ENCODE measurements at regions not wholly inside any gene's neighbourhood (a gene's known extent, or its start where the extent isn't known, plus 50 kb on each side); places are given as distances from the start of the nearest gene placed in this dataset.
A peak's percentile ranks its signal among the peaks of the same experiment; 100 is the strongest.

DNA sequence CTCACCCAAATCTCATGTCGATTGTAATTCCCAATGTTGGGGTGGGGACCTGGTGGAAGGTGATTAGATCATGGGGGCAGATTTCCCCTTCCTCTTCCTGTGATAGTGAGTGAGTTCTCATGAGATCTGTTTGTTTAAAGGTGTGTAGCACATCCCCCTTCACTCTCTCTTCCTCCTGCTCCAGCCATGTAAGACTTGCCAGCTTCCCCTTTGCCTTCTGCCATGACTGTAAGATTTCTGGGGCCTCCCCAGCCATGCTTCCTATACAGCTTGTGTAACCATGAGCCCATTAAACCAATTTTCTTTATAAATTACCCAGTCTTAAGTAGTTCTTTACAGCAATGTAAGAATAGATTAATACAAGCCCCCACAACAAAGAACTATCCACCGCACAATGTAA, 109.9 kb upstream of the JAZF1 start:
- WGBS, 2 experiments (ENCODE audit: extremely low coverage in 1 of 2, insufficient coverage in 1 of 2, insufficient read length in 1 of 2, insufficient replicate concordance in 2 of 2, low coverage in 1 of 2, low lambda C conversion rate in 2 of 2, missing lambda C conversion rate in 1 of 2): 100% methylated on average over 2 of the region's 2 CpGs; no CpG with 5 or more reads in 1 of the 2 experiments
- Histone ChIP-seq H3K18ac (ENCODE audit: extremely low read depth, low read length) (peak overlapping the region; percentile 86), H3K23ac (ENCODE audit: insufficient read length) (no peak overlapping the region), H2BK12ac (ENCODE audit: low read depth, low read length) (peak overlapping the region; percentile 97), H2AFZ (ENCODE audit: low read length) (no peak overlapping the region), H3K4ac (replicated peaks; ENCODE audit: insufficient read length, low read depth, low read length) (no peak overlapping the region), H3K27me3 (replicated peaks in 1 of 4; ENCODE audit: control insufficient read depth in 3 of 4, extremely low read depth in 1 of 4, insufficient read depth in 3 of 4, low read length in 3 of 4) (no peaks in the 10 kb centered on the region), H3K9ac (replicated peaks in 1 of 4; ENCODE audit: extremely low read depth in 1 of 4, low read depth in 3 of 4, low read length in 3 of 4) (no peak overlapping the region), H4K91ac (replicated peaks; ENCODE audit: insufficient read length, low read length) (peak overlapping the region; percentile 84), H3K79me2 (ENCODE audit: control insufficient read depth in 1 of 2, insufficient read depth in 2 of 2, low read length in 2 of 2) (no peaks in the 10 kb centered on the region), H4K8ac (ENCODE audit: extremely low read depth, insufficient read depth, low read length) (no peak overlapping the region), H3K4me1 (replicated peaks in 1 of 4; ENCODE audit: control insufficient read depth in 3 of 4, insufficient read depth in 4 of 4, low read length in 3 of 4) (peaks cover 0 to 30% (median 20%) of the 10 kb centered on the region in 4 experiments; a peak in 5 of 7 replicates), H2BK5ac (ENCODE audit: low read depth, low read length) (peak overlapping the region; percentile 83), H3K14ac (ENCODE audit: insufficient read length) (no peak overlapping the region), H3K4me2 (ENCODE audit: insufficient read depth in 1 of 2, low read depth in 2 of 2, low read length in 2 of 2) (no peak overlapping the region), H4K5ac (ENCODE audit: insufficient read length, low read depth, low read length) (peak overlapping the region; percentile 61), H4K20me1 (replicated peaks in 1 of 2; ENCODE audit: control insufficient read depth in 1 of 2, insufficient read depth in 2 of 2, low read length in 2 of 2) (no peaks in the 10 kb centered on the region), H2AK5ac (ENCODE audit: low read depth, low read length) (peak overlapping the region; percentile 91), H3K4me3 (ENCODE audit: extremely low read depth in 1 of 4, insufficient read depth in 2 of 4, low read depth in 3 of 4, low read length in 4 of 4) (no peak overlapping the region), H2BK15ac (ENCODE audit: low read length) (no peak overlapping the region), H3K79me1 (ENCODE audit: low read depth, low read length) (no peaks in the 10 kb centered on the region), H3K56ac (replicated peaks; ENCODE audit: insufficient read length, low read depth, low read length) (no peak overlapping the region), H3K9me3 (ENCODE audit: insufficient read depth in 2 of 2, low read depth in 1 of 2, low read length in 1 of 2) (no peaks in the 10 kb centered on the region), H3K23me2 (ENCODE audit: low read depth, low read length) (no peaks in the 10 kb centered on the region), H3K27ac (ENCODE audit: low read depth, low read length) (peak overlapping the region; percentile 7; the same call in 1 of the 2 replicates), H2BK120ac (replicated peaks; ENCODE audit: low read depth, low read length) (peak overlapping the region; percentile 93), H2BK20ac (ENCODE audit: low read length) (peak overlapping the region; percentile 98), H3K36me3 (ENCODE audit: control insufficient read depth in 2 of 4, insufficient read depth in 4 of 4, low read length in 3 of 4) (no peaks in the 10 kb centered on the region)
- DNase-seq (ENCODE audit: low read depth in 1 of 2, low spot score in 2 of 2) (no peak), FAIRE-seq (no peak)
- ChIA-PET CTCF (ENCODE audit: partially characterized antibody) (interaction anchor here (0.6 to 0.8 kb wide), 2 partner anchors 15 to 106 kb away, joined by 3 to 5 read pairs; no protein-coding TSS in a partner anchor), POLR2A (ENCODE audit: partially characterized antibody) (interaction anchor here (0.6 kb wide), 1 partner anchor 69 kb away, joined by 3 read pairs; no protein-coding TSS in a partner anchor)
- no peak for TF ChIP-seq SP4 (IDR thresholded peaks at IDR 0.05; ENCODE audit: low read length)
- no peak for TF ChIP-seq KDM1A (IDR thresholded peaks at IDR 0.05; ENCODE audit: borderline replicate concordance, low read length)
- TF ChIP-seq SIX5 (IDR thresholded peaks at IDR 0.05; ENCODE audit: low read depth, low read length): no peak

Data from H1 (cell line).